DND-41 (cell line): ENCODE measurements at regions not wholly inside any gene's neighbourhood (a gene's known extent, or its start where the extent isn't known, plus 50 kb on each side); places are given as distances from the start of the nearest gene placed in this dataset.

Experiments
- ATAC-seq: fragments of 200-7000 bp; cut with Tn5 transposase; 3 replicates; pipeline ENCODE4 v1.9.1; 2021; ENCODE audit warnings: low read depth; ENCODE audit not compliant: insufficient read depth
- DNase-seq: peaks from one replicate; pipeline ENCODE4 v3.0.0-alpha.2; 2020
- H2AFZ ChIP-seq: 2 replicates; pipeline ENCODE4 v1.6.0; 2012; ENCODE audit warnings: low read depth, low read length
- H3K27ac ChIP-seq: 2 replicates; pipeline ENCODE4 v1.5.1; 2012; ENCODE audit warnings: low read length, inconsistent platforms
- H3K27me3 ChIP-seq: fragments of 200-600 bp; sonication (generic); 2 replicates; pipeline ENCODE4 v1.6.0; 2012; ENCODE audit warnings: low read length, mild to moderate bottlenecking, inconsistent platforms; ENCODE audit not compliant: insufficient read depth, poor library complexity
- H3K36me3 ChIP-seq: 2 replicates; pipeline ENCODE4 v1.5.1; 2012; ENCODE audit warnings: low read length, inconsistent platforms; ENCODE audit not compliant: insufficient read depth
- H3K4me1 ChIP-seq: 2 replicates; pipeline ENCODE4 v1.5.1; 2012; ENCODE audit warnings: mild to moderate bottlenecking, low read length; ENCODE audit not compliant: insufficient read depth
- H3K4me2 ChIP-seq: 2 replicates; pipeline ENCODE4 v1.6.0; 2012; ENCODE audit warnings: mild to moderate bottlenecking, moderate library complexity, low read length, inconsistent platforms; ENCODE audit not compliant: insufficient read depth
- H3K4me3 ChIP-seq, 2 experiments: fragments of 200-600 bp in 1 of 2; shearing (Covaris generic) in 1 of 2; 2 replicates each; pipeline ENCODE4 v1.5.1; 2012 to 2016; ENCODE audit warnings: inconsistent platforms in 2 of 2, low read length in 2 of 2, mild to moderate bottlenecking in 2 of 2, low read depth in 1 of 2, moderate library complexity in 1 of 2
- H3K79me2 ChIP-seq: 2 replicates; pipeline ENCODE4 v1.6.0; 2012; ENCODE audit warnings: low read length, inconsistent platforms; ENCODE audit not compliant: insufficient read depth
- H3K9ac ChIP-seq: 2 replicates; pipeline ENCODE4 v1.6.0; 2012; ENCODE audit warnings: low read depth, mild to moderate bottlenecking, inconsistent platforms, low read length, moderate library complexity
- H3K9me3 ChIP-seq: 2 replicates; pipeline ENCODE4 v1.5.1; 2012; ENCODE audit warnings: low read length, moderate library complexity, mild to moderate bottlenecking, inconsistent platforms; ENCODE audit not compliant: insufficient read depth, severe bottlenecking
- H4K20me1 ChIP-seq: 2 replicates; pipeline ENCODE4 v1.6.0; 2012; ENCODE audit warnings: low read length; ENCODE audit not compliant: insufficient read depth
- CTCF ChIP-seq: IDR thresholded peaks from 2 replicates; pipeline ENCODE4 v1.5.1; 2012; ENCODE audit warnings: borderline replicate concordance, low read length, moderate library complexity, mild to moderate bottlenecking; ENCODE audit not compliant: poor library complexity, severe bottlenecking; ENCODE audit errors: extremely low read depth
- EZH2 ChIP-seq: IDR thresholded peaks from 3 replicates; pipeline ENCODE4 v1.6.1; 2012; ENCODE audit warnings: borderline replicate concordance, low read depth, mild to moderate bottlenecking, moderate library complexity, low read length, inconsistent platforms; ENCODE audit not compliant: severe bottlenecking

GRCh38 chr1:114206392-114206791, 52.7 kb upstream of the SYT6 start:
- H3K27me3 ChIP-seq = peaks cover 7% of the 10 kb centered on the region

GRCh38 chr1:114203595-114204128, 50.0 kb upstream of the SYT6 start:
- Histone ChIP-seq H3K27ac (no peak overlapping the region), H3K4me1 (no peaks in the 10 kb centered on the region), H2AFZ (no peak overlapping the region), H3K36me3 (no peaks in the 10 kb centered on the region), H4K20me1 (no peaks in the 10 kb centered on the region), H3K27me3 (peaks cover 7% of the 10 kb centered on the region), H3K4me2 (no peak overlapping the region), H3K9me3 (no peaks in the 10 kb centered on the region), H3K4me3 (no peak overlapping the region), H3K9ac (no peak overlapping the region), H3K79me2 (no peaks in the 10 kb centered on the region)
- ATAC-seq (no peak), DNase-seq (no peak)
- TF ChIP-seq CTCF = no peak
- no peak for TF ChIP-seq EZH2

More at GRCh38 chr1:114206392-114206791, 52.7 kb upstream of the SYT6 start:
- H3K36me3 ChIP-seq = no peaks in the 10 kb centered on the region
- no peak for DNase-seq
- H3K4me1 ChIP-seq = no peaks in the 10 kb centered on the region
- no peaks in the 10 kb centered on the region for H3K79me2 ChIP-seq
- H3K4me3 ChIP-seq = no peak overlapping the region
- ATAC-seq = no peak
- no peak overlapping the region for H3K4me2 ChIP-seq
- no peak overlapping the region for H2AFZ ChIP-seq
- H3K9me3 ChIP-seq = no peaks in the 10 kb centered on the region
- H4K20me1 ChIP-seq = no peaks in the 10 kb centered on the region
- no peak overlapping the region for H3K9ac ChIP-seq
- H3K27ac ChIP-seq = no peak overlapping the region
- no peak for TF ChIP-seq EZH2
- TF ChIP-seq CTCF = no peak
